ENCODE measurements at regions not wholly inside any gene's neighbourhood (a gene's known extent, or its start where the extent isn't known, plus 50 kb on each side); places are given as distances from the start of the nearest gene placed in this dataset.

GRCh38 chr17:77353684-77354419 is 213.1 kb downstream of the SEC14L1 start:
- H3K36me3 Mint-ChIP-seq (ENCODE audit: unreplicated experiment), result no peaks in the 10 kb centered on the region
- H3K4me3 Mint-ChIP-seq (ENCODE audit: unreplicated experiment), result no peak overlapping the region
- DNase-seq (ENCODE audit: extremely low spot score, unreplicated experiment), result peak; percentile 73
- H3K4me1 Mint-ChIP-seq (ENCODE audit: unreplicated experiment), result peaks cover 46% of the 10 kb centered on the region
- no peaks in the 10 kb centered on the region for H3K27me3 Mint-ChIP-seq (ENCODE audit: unreplicated experiment)
- H3K27ac Mint-ChIP-seq (ENCODE audit: unreplicated experiment), result peak overlapping the region; percentile 2
- no peaks in the 10 kb centered on the region for H3K9me3 Mint-ChIP-seq (ENCODE audit: unreplicated experiment)
- TF ChIP-seq CTCF (IDR thresholded peaks at IDR 0.05), result no peak

GRCh38 chr17:77354420-77354669 is 213.6 kb downstream of the SEC14L1 start:
- Mint-ChIP-seq H3K36me3 (ENCODE audit: unreplicated experiment) (no peaks in the 10 kb centered on the region), H3K9me3 (ENCODE audit: unreplicated experiment) (no peaks in the 10 kb centered on the region), H3K4me1 (ENCODE audit: unreplicated experiment) (peaks cover 44% of the 10 kb centered on the region), H3K27ac (ENCODE audit: unreplicated experiment) (peak overlapping the region; percentile 2), H3K27me3 (ENCODE audit: unreplicated experiment) (no peaks in the 10 kb centered on the region), H3K4me3 (ENCODE audit: unreplicated experiment) (no peak overlapping the region)
- no peak for TF ChIP-seq CTCF (IDR thresholded peaks at IDR 0.05)
- peak; percentile 62 for DNase-seq (ENCODE audit: extremely low spot score, unreplicated experiment)

GRCh38 chr17:77354670-77355455 is 214.1 kb downstream of the SEC14L1 start:
- TF ChIP-seq CTCF (IDR thresholded peaks at IDR 0.05), result no peak
- no peaks in the 10 kb centered on the region for H3K27me3 Mint-ChIP-seq (ENCODE audit: unreplicated experiment)
- peak; percentile 71 for DNase-seq (ENCODE audit: extremely low spot score, unreplicated experiment)
- no peaks in the 10 kb centered on the region for H3K36me3 Mint-ChIP-seq (ENCODE audit: unreplicated experiment)
- H3K27ac Mint-ChIP-seq (ENCODE audit: unreplicated experiment), result peak overlapping the region; percentile 31
- no peaks in the 10 kb centered on the region for H3K9me3 Mint-ChIP-seq (ENCODE audit: unreplicated experiment)
- H3K4me3 Mint-ChIP-seq (ENCODE audit: unreplicated experiment), result no peak overlapping the region
- peaks cover 40% of the 10 kb centered on the region for H3K4me1 Mint-ChIP-seq (ENCODE audit: unreplicated experiment)

- no peak for TF ChIP-seq CTCF (IDR thresholded peaks at IDR 0.05)
- Mint-ChIP-seq H3K27ac (ENCODE audit: unreplicated experiment) (no peak overlapping the region), H3K27me3 (ENCODE audit: unreplicated experiment) (no peaks in the 10 kb centered on the region), H3K9me3 (ENCODE audit: unreplicated experiment) (no peaks in the 10 kb centered on the region), H3K4me1 (ENCODE audit: unreplicated experiment) (peaks cover 26% of the 10 kb centered on the region), H3K36me3 (ENCODE audit: unreplicated experiment) (no peaks in the 10 kb centered on the region), H3K4me3 (ENCODE audit: unreplicated experiment) (no peak overlapping the region)
- DNase-seq (ENCODE audit: extremely low spot score, unreplicated experiment), result peak; percentile 70
Measured at GRCh38 chr17:77356109-77356689, 215.4 kb downstream of the SEC14L1 start.

GRCh38 chr17:77356690-77357201 is 216.0 kb downstream of the SEC14L1 start:
- Mint-ChIP-seq H3K9me3 (ENCODE audit: unreplicated experiment) (no peaks in the 10 kb centered on the region), H3K4me3 (ENCODE audit: unreplicated experiment) (no peak overlapping the region), H3K27me3 (ENCODE audit: unreplicated experiment) (no peaks in the 10 kb centered on the region), H3K36me3 (ENCODE audit: unreplicated experiment) (no peaks in the 10 kb centered on the region), H3K4me1 (ENCODE audit: unreplicated experiment) (peaks cover 21% of the 10 kb centered on the region), H3K27ac (ENCODE audit: unreplicated experiment) (peak overlapping the region; percentile 45)
- DNase-seq (ENCODE audit: extremely low spot score, unreplicated experiment), result peak; percentile 73
- TF ChIP-seq CTCF (IDR thresholded peaks at IDR 0.05), result no peak

All from osteocyte (in vitro differentiated cells).